ENCODE measurements at regions not wholly inside any gene's neighbourhood (a gene's known extent, or its start where the extent isn't known, plus 50 kb on each side); places are given as distances from the start of the nearest gene placed in this dataset.
A peak's percentile ranks its signal among the peaks of the same experiment; 100 is the strongest.

DNA sequence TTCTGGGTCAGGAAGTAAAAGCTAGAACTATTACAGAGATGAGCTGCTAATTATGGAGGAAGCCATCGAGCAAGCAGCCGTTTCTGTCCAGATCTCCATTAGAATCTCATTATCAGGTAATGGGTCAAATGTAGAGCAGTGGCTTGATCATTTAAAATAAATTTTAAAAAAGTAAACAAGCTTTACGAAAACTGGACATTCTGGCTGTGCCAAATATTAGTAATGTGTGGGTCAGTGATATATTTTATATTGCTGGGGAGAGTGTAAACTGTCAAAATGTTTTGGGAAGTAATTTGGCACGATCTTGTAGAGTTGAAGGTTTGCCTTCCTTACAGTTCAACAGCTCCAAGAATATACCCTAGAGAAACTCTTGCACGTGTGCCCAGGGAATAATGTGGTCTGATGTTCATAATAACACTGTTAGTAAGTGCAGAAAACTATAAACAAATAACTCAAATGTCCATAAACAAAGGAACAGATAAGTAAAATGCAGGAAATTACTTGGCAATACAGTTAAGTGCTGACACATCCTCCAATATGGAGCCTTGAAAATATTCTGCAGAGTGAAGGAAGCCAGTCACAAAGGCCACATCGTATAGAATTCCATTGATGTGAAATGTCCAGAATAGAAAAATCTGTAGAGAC lies 127.2 kb upstream of the UBL3 start:
- TF ChIP-seq, protein P1, sequence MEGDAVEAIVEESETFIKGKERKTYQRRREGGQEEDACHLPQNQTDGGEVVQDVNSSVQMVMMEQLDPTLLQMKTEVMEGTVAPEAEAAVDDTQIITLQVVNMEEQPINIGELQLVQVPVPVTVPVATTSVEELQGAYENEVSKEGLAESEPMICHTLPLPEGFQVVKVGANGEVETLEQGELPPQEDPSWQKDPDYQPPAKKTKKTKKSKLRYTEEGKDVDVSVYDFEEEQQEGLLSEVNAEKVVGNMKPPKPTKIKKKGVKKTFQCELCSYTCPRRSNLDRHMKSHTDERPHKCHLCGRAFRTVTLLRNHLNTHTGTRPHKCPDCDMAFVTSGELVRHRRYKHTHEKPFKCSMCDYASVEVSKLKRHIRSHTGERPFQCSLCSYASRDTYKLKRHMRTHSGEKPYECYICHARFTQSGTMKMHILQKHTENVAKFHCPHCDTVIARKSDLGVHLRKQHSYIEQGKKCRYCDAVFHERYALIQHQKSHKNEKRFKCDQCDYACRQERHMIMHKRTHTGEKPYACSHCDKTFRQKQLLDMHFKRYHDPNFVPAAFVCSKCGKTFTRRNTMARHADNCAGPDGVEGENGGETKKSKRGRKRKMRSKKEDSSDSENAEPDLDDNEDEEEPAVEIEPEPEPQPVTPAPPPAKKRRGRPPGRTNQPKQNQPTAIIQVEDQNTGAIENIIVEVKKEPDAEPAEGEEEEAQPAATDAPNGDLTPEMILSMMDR (IDR thresholded peaks at IDR 0.05; ENCODE audit: low read depth, low read length, missing control alignments), result no peak
- no peak overlapping the region for H3K4me3 ChIP-seq (replicated peaks; ENCODE audit: low read depth, low read length)
- no peak for DNase-seq (ENCODE audit: extremely low read depth, low read depth)

DNA sequence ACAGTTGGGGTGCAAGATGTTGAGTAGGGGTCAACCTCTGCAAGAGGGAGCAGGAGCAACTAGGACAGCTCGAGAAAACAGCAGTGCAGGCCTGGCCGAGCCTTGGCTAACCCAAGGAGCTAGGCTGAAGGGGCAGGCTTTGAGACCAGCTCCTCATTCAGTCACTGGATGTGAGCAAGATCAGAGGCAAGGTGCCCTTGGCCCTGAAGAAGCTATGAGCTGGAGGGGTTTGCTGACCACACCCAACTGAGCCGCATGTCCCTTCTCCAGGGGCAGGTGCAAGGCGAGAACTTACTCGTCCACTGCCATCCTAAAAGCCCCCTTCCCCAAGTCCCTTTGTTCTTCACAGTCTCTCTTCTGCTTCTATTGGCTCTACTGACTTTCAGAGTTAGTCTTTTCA lies 126.1 kb upstream of the UBL3 start:
- DNase-seq (ENCODE audit: extremely low read depth, low read depth), result no peak
- TF ChIP-seq, protein P1 (IDR thresholded peaks at IDR 0.05; ENCODE audit: low read depth, low read length, missing control alignments), result no peak
- H3K4me3 ChIP-seq (replicated peaks; ENCODE audit: low read depth, low read length), result no peak overlapping the region

- DNase-seq (ENCODE audit: extremely low read depth, low read depth), result no peak
- no peak overlapping the region for H3K4me3 ChIP-seq (replicated peaks; ENCODE audit: low read depth, low read length)
- TF ChIP-seq, protein P1 (IDR thresholded peaks at IDR 0.05; ENCODE audit: low read depth, low read length, missing control alignments), result no peak
Observed at GRCh38 chr13:29975283-29975682, 124.9 kb upstream of the UBL3 start.

GRCh38 chr13:29969286-29969685 lies 118.9 kb upstream of the UBL3 start:
- no peak overlapping the region for H3K4me3 ChIP-seq (replicated peaks; ENCODE audit: low read depth, low read length)
- DNase-seq (ENCODE audit: extremely low read depth, low read depth), result peak; percentile 14
- TF ChIP-seq, protein P1 (IDR thresholded peaks at IDR 0.05; ENCODE audit: low read depth, low read length, missing control alignments), result no peak

- no peak overlapping the region for H3K4me3 ChIP-seq (replicated peaks; ENCODE audit: low read depth, low read length)
- TF ChIP-seq, protein P1 (IDR thresholded peaks at IDR 0.05; ENCODE audit: low read depth, low read length, missing control alignments), result no peak
- DNase-seq (ENCODE audit: extremely low read depth, low read depth), result no peak
Observed at GRCh38 chr13:29964181-29964845, 113.9 kb upstream of the UBL3 start.

DNA sequence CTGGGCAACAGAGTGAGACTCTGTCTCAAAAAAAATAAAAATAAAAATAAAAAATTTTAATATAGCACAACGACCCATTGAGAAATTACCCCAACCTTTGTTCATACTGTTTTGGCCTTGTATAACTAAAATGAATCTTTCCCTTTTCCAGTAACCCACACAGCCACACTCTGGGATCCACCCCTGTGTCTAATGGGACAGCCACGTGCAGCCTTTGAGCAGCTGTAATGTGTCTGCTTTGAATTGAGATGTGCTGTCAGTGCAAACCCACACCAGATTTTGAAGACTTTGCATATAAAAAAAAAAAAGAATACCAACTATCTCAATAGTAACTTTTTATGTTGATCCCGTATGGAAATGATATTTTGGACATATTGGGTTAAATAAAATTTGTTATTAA lies 112.7 kb upstream of the UBL3 start:
- no peak overlapping the region for H3K4me3 ChIP-seq (replicated peaks; ENCODE audit: low read depth, low read length)
- TF ChIP-seq, protein P1 (IDR thresholded peaks at IDR 0.05; ENCODE audit: low read depth, low read length, missing control alignments), result no peak
- no peak for DNase-seq (ENCODE audit: extremely low read depth, low read depth)

All from HFF-Myc (cell line).